Testis (tissue), 2 donors: ENCODE measurements at regions not wholly inside any gene's neighbourhood (a gene's known extent, or its start where the extent isn't known, plus 50 kb on each side); places are given as distances from the start of the nearest gene placed in this dataset.

Source experiments
- POLR2A ChIP-seq: fragments of 450-650 bp; IDR thresholded peaks from one replicate; pipeline ENCODE4 v1.6.1; 2017; ENCODE audit warnings: antibody characterized with exemption, mild to moderate bottlenecking, moderate library complexity
- TF ChIP-seq, protein P1 (sequence below), 3 experiments: fragments of 450-650 bp in 2 of 3; fragments of 200-600 bp in 1 of 3; sonication (generic) in 1 of 3; IDR thresholded peaks; one replicate each; pipeline ENCODE4 v1.5.1; 2016 to 2019; ENCODE audit warnings: antibody characterized with exemption in 3 of 3, mild to moderate bottlenecking in 2 of 3, moderate library complexity in 1 of 3

DNA sequence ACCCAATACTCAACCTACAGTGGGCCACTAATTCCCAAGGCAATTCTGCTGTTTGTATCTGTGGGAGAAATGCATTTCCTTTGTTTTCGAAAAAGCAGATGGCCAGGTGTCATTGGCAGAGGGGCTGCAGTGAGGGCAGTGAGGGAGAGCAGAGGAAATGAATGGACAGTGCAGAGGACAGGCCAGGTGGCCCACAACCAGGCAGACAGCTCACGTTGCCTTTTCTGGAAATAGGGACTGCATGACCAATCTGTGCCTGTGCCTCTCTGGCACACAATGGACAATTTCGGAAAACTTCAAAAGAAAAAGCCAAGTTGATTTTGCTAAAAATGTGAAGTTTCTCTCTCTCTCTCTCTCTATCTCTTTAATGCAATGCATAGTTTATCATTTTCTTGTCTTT is 52.6 kb upstream of the ETS2 start:
- TF ChIP-seq, protein P1, sequence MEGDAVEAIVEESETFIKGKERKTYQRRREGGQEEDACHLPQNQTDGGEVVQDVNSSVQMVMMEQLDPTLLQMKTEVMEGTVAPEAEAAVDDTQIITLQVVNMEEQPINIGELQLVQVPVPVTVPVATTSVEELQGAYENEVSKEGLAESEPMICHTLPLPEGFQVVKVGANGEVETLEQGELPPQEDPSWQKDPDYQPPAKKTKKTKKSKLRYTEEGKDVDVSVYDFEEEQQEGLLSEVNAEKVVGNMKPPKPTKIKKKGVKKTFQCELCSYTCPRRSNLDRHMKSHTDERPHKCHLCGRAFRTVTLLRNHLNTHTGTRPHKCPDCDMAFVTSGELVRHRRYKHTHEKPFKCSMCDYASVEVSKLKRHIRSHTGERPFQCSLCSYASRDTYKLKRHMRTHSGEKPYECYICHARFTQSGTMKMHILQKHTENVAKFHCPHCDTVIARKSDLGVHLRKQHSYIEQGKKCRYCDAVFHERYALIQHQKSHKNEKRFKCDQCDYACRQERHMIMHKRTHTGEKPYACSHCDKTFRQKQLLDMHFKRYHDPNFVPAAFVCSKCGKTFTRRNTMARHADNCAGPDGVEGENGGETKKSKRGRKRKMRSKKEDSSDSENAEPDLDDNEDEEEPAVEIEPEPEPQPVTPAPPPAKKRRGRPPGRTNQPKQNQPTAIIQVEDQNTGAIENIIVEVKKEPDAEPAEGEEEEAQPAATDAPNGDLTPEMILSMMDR (IDR thresholded peaks at IDR 0.05) = no peak
- no peak for TF ChIP-seq POLR2A
